NCI-H1417 treated with DMSO at 0.1 percent for 48 hours (cell line): ENCODE measurements at regions not wholly inside any gene's neighbourhood (a gene's known extent, or its start where the extent isn't known, plus 50 kb on each side); places are given as distances from the start of the nearest gene placed in this dataset.
"Not testable (repeated sequence)": the region's sequence is repeated elsewhere in the genome, so short reads cannot be mapped to it uniquely, and the experiment has no call there.

Experiments
- DNase-seq: peaks from one replicate; lab custom pipeline; 2025; lab: John Stamatoyannopoulos, UW

- DNase-seq = no peak
Measured at GRCh38 chr12:111271674-111272418, 97.0 kb downstream of the PHETA1 start.

GRCh38 chr12:111270774-111271173 lies 98.1 kb downstream of the PHETA1 start:
- no peak for DNase-seq

GRCh38 chr12:111270239-111270638 lies 98.7 kb downstream of the PHETA1 start:
- peak; percentile 66 for DNase-seq

- DNase-seq = no peak
Measured at GRCh38 chr12:111269718-111270117, 99.2 kb downstream of the PHETA1 start.

GRCh38 chr12:111268738-111269572 lies 99.9 kb downstream of the PHETA1 start:
- no peak for DNase-seq

GRCh38 chr12:111267144-111267543 lies 101.8 kb downstream of the PHETA1 start:
- no peak for DNase-seq

GRCh38 chr12:111261911-111262676 lies 106.8 kb downstream of the PHETA1 start:
- no peak for DNase-seq

- DNase-seq = no peak
Measured at GRCh38 chr12:111260732-111261131, 108.2 kb downstream of the PHETA1 start.

GRCh38 chr12:111259231-111259630 lies 109.7 kb downstream of the PHETA1 start:
- DNase-seq = no peak

- not testable (repeated sequence) for DNase-seq
Measured at GRCh38 chr12:111258081-111258480, 110.8 kb downstream of the PHETA1 start.

- DNase-seq = no peak
Measured at GRCh38 chr12:111257435-111257902, 111.4 kb downstream of the PHETA1 start.

- DNase-seq = no peak
Measured at GRCh38 chr12:111256629-111257434, 112.1 kb downstream of the PHETA1 start.

GRCh38 chr12:111255261-111255660 lies 113.6 kb downstream of the PHETA1 start:
- DNase-seq = no peak

GRCh38 chr12:111254106-111254505 lies 114.8 kb downstream of the PHETA1 start:
- no peak for DNase-seq

- no peak for DNase-seq
Measured at GRCh38 chr12:111253213-111253612, 115.7 kb downstream of the PHETA1 start.

- no peak for DNase-seq
Measured at GRCh38 chr12:111251787-111252186, 117.1 kb downstream of the PHETA1 start.

- DNase-seq = no peak
Measured at GRCh38 chr12:111251058-111251730, 117.7 kb downstream of the PHETA1 start.

GRCh38 chr12:111250251-111250881 lies 118.5 kb downstream of the PHETA1 start:
- DNase-seq = no peak

GRCh38 chr12:111249757-111250156 lies 119.1 kb downstream of the PHETA1 start:
- DNase-seq = no peak

- no peak for DNase-seq
Measured at GRCh38 chr12:111249018-111249370, 119.9 kb downstream of the PHETA1 start.
